NCI-H345 (cell line): ENCODE measurements at regions not wholly inside any gene's neighbourhood (a gene's known extent, or its start where the extent isn't known, plus 50 kb on each side); places are given as distances from the start of the nearest gene placed in this dataset.
"Not testable (repeated sequence)": the region's sequence is repeated elsewhere in the genome, so short reads cannot be mapped to it uniquely, and the experiment has no call there.

Experiments used
- DNase-seq: peaks from one replicate; lab custom pipeline; 2025; lab: John Stamatoyannopoulos, UW

DNA sequence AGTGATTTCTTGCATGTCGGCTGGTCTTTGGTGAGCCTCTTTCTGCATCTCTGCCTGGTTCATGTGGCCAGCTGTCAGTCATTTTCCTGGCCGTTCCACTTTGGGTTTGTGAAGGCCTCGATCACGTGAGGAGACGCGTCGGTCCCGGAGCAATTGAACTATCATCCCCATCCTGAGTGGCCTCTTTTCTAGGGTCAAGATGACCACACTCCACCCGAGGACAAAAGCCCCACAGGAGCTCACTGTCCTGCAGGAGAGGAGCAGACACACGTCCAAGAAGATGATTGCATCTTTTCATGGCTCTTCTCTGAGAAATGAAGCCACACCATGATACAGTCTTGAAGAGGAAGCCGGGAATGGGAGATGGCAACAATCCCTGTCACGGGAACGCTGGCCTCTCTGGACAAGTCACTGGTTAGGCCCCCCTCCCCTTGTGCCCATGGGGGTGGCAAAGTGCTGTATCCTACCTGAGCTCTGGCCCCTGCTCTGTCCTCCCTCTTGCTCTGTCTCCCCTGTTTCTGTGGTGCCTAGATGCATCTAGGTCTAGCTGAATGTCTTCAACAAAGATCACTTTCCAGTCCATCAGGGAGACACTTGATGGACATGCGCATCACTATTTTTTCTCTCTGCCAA is 291.4 kb upstream of the ZNF337 start:
- not testable (repeated sequence) for DNase-seq

DNA sequence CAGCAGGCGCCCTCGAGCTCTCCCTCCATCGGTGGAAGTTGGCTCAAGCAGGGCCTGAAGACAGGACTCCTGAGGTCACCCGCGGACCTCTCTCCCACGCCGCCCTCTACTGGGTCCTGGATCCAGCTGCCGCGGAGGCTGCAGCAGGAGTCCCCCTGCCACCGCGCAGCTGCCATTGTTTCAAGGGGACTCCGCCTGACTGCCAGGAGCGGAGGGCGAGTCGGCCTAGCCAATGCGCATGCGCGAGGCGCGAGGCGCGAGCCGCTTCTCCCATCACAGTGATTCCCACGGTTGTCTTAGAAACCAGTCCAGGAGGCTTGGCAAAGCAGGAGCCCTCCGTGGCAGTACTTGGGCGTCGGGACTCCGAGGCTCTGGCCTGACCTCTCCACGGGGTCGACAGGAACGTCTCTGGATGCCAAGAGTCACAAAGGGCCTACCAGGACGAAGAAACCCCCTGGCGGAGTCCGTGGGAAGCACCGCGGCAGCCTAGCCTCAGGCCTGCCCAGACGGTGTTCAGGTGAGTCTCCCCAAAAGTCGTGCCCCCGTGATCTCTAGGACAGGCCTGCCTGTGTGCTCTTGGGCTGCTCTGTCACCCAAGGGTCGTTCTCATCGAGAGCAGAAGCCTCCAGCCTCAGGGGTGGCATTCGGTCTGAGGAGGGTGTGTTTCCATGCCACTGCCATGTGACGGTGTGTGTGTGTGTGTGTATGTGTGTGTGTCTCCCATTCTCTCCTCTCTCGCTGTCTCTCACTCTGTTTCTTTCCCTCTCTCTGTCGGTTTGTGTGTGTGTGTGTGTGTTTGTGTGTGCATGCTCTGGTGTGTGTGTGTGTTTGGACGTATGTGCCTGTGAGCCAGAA is 290.6 kb upstream of the ZNF337 start:
- DNase-seq = peak; percentile 87

DNA sequence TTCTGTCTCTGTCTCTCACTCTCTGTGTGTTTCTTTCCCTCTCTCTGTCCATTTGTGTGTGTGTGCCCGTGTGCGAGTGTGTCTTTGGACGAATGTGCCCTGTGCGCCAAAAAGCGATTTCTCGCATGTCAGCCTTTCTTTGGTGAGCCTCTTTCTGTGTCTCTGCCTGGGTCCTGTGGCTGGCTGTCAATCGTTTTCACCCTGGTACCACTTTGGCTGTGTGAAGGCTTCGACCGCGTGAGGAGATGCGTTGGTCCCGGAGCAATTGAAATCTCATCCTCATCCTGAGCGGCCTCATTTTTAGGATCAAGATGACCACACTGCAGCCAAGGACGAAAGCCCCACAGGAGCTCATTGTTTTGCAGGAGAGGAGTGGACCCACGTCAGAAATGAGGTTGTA is 288.9 kb upstream of the ZNF337 start:
- no peak for DNase-seq

GRCh38 chr20:25984933-25985332 is 288.3 kb upstream of the ZNF337 start:
- DNase-seq = peak; percentile 72

DNA sequence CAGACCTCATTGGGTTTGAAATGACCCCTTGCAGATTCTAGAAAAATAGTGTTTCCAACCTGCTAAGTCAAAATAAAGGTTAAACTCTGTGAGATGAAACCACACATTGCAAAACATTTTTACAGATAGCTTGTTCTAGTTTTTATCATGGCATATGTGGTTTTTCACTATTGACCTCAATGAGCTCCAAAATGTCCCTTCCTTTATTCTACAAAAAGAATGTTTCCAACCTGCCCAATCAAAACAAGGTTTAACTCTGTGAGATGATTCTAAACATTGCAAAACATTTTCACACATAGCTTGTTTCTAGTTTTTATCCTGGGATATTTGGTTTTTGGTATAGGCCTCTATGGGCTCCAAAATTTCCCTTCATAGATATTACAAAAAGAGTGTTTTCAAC is 286.0 kb upstream of the ZNF337 start:
- DNase-seq = not testable (repeated sequence)

- DNase-seq = not testable (repeated sequence)
Measured at GRCh38 chr20:25978450-25979190, 282.0 kb upstream of the ZNF337 start.

DNA sequence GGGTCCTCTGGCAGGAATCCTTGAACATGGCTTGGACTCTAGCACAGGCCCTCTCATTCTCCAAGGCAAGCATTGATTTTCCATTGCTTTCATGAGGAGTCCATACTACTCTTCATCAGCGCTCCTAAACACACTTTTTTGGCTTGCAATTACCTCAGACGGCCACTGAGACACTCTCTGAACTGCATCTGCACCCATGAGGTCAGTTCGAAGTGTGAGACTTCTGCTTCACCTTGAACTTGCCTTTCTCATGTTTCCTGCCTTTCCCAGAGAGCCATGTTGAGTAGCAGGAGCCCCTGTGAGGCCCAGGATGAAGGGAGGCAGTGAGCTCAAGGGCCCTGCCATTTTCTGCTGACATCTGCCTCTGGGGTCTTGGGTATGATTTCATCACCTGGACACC is 279.2 kb upstream of the ZNF337 start:
- not testable (repeated sequence) for DNase-seq

GRCh38 chr20:25965203-25965602 is 268.6 kb upstream of the ZNF337 start:
- DNase-seq = not testable (repeated sequence)

GRCh38 chr20:25953876-25954275 is 257.2 kb upstream of the ZNF337 start:
- DNase-seq = not testable (repeated sequence)

- DNase-seq = not testable (repeated sequence)
Measured at GRCh38 chr20:25935230-25935629, 238.6 kb upstream of the ZNF337 start.

DNA sequence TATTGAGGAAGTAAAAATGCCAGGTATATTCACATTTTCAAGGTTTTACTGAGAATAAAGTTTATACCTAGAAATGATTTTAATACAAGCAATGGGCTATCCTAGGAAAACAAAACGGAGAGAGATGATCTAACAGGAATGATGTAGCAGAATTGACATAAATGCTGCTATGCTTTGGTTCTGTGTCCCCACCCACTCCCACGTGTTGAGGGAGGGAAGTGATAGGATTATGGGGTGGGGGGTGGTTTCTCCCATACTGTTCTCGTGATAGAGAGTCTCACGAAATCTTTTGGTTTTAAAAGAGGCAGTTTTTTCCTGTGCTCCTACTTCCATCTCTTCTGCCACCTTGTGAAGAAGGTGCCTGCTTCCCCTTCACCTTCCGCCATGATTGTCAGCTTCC is 236.2 kb upstream of the ZNF337 start:
- not testable (repeated sequence) for DNase-seq

DNA sequence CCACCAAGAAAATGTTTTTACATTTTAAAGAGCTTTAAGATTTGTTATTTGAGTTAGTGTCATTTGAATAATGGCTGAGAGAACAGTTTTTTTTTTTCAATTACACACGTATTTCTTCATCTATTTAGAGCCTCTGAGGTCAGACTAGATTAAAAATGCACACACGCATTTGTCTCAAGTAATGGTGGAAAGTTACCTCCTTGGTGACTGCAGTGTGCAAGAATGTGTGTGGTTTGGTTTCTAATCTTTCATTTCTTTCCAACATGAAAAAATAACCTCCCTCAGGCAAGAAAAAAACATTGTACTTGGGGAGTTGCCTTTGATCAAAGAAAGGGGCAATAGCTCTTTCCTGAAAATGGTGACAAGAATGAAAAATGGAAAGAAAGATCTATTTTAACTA is 235.5 kb upstream of the ZNF337 start:
- DNase-seq = not testable (repeated sequence)

DNA sequence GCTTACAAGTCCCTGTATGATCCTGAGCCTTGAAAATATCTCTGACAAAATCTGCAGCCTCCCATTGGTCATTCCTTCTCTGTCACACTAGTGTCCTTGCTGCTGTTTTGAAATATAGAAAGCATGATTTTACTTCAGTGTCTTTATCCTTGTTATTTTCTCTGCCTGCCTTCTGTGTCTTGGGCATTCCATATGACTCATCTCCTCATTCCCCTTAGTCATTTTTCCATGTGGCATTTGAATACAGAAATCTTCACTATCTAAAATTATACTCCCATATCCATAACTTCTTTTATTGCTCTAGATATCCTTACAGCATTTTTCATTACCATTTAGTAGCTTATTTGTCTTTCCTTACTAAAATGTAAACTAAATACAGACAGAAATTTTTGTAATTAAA is 205.7 kb upstream of the ZNF337 start:
- not testable (repeated sequence) for DNase-seq

DNA sequence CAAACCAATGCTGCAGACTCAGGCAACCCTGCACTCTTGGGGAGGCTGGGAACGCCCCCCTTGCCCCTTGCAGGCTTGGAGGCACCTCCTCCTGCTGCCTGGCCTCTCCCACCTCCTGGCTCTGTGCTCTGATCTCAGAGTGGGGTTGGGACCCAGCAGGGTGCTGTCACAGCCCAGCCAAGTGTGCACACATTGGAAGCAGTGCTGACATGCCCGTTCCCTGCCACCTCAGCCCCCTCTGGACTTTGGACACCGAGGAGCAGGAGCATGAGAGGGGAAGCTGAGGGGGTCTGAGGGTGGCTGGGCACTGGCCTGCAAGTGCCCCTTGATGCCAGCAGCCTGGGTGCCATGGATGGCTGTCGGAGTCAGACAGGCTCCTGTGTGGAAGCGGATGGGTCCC is 202.0 kb upstream of the ZNF337 start:
- DNase-seq = not testable (repeated sequence)

DNA sequence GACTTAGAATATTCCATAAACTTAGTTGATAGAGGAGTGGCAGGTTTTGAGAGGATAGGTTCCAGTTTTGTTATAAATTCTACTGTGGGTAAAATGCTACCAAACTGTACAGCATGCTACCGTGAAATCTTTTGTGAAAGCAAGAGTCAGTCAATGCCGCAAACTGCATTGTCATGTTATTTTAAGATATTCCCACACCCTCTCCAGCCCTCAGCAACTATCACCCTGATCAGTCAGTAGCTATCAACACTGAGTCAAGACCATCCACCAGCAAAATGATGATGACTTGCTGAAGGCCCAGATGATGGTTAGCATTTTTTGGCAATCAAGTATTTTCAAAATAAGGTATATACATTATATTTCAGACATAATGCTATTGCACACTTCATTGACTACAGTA is 182.4 kb upstream of the ZNF337 start:
- not testable (repeated sequence) for DNase-seq

DNA sequence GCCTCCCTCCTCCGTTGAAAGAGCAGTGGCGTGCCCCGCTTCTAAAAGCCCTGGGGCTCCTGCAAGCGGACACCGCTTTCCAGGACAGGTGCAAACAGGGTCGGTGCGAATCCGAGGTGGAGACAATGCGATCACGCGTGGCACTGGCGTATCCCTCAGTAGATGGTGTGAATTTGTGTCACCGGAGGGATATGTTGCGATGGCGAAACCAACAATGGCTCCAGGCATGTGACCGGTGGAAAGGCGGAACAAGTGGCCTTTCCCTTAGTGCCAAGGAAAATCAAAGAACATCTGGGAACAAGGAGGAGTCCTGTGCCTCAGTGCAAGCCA is 172.0 kb upstream of the ZNF337 start:
- not testable (repeated sequence) for DNase-seq

GRCh38 chr20:25867776-25868649 is 171.4 kb upstream of the ZNF337 start:
- DNase-seq = peak; percentile 24

DNA sequence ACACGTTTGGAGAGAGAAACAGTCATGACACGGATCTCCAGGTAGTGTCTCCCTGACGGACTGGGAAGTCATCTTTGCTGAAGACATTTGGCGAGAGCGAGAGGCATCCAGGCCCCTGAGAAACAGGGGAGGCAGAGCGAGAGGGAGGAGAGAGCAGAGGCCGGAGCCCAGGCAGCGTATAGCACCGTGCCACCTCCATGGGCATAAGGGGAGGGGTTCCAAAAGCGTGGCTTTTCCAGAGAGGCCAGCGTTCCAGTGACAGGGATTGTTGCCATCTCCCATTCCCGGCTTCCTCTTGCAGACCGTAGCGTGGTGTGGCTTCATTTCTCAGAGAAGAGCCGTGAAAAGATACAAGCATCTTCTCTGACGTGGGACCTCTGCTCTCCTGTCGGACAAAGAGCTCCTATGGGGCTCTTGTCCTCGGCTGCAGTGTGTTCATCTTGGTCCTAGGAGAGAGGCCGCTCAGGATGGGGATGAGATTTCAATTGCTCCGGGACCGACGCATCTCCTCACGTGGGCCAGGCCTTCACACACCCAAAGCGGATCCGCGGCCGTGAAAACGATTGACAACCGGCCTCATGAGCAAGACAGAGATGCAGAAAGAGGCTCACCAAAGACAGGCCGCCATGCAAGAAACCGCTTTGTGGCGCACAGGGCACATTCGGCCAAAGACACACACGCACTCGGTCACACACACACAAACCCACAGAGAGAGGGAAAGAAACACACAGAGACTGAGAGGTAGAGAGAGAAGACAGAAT is 170.5 kb upstream of the ZNF337 start:
- DNase-seq = not testable (repeated sequence)

GRCh38 chr20:25865715-25866656 is 169.3 kb upstream of the ZNF337 start:
- DNase-seq = peak; percentile 77
